A673 (cell line): ENCODE measurements at regions not wholly inside any gene's neighbourhood (a gene's known extent, or its start where the extent isn't known, plus 50 kb on each side); places are given as distances from the start of the nearest gene placed in this dataset.
"Not testable (repeated sequence)": the region's sequence is repeated elsewhere in the genome, so short reads cannot be mapped to it uniquely, and the experiment has no call there.

Source experiments
- CTCF ChIP-seq: fragments of 300-800, 200-600 bp; sonication (generic); conservative IDR thresholded peaks from 2 replicates; pipeline ENCODE4 v1.5.1; 2017; ENCODE audit warnings: low read depth, mild to moderate bottlenecking, antibody characterized with exemption, low read length, moderate library complexity, mixed read lengths
- EZH2 ChIP-seq: fragments of 200-600 bp; sonication (generic); IDR thresholded peaks from 2 replicates; pipeline ENCODE4 v1.6.1; 2017; ENCODE audit warnings: borderline replicate concordance, low read depth, mild to moderate bottlenecking, mixed read lengths, antibody characterized with exemption, low read length; ENCODE audit not compliant: poor library complexity, severe bottlenecking

- not testable (repeated sequence) for TF ChIP-seq CTCF, EZH2
Observed at GRCh38 chr4:155044251-155044650, 164.2 kb upstream of the NPY2R start.
